ENCODE measurements at regions not wholly inside any gene's neighbourhood (a gene's known extent, or its start where the extent isn't known, plus 50 kb on each side); places are given as distances from the start of the nearest gene placed in this dataset.
A peak's percentile ranks its signal among the peaks of the same experiment; 100 is the strongest.

- TF ChIP-seq CTCF (IDR thresholded peaks at IDR 0.05; ENCODE audit: poor library complexity, severe bottlenecking) (no peak), EP300 (conservative IDR thresholded peaks at IDR 0.05; ENCODE audit: poor library complexity, severe bottlenecking) (peak; percentile 31), POLR2AphosphoS5 (IDR thresholded peaks at IDR 0.05) (peak; percentile 12)
Observed at GRCh38 chr9:23005156-23005555, 558.5 kb downstream of the DMRTA1 start.
